Frontal cortex (tissue), 3 donors: ENCODE measurements at regions not wholly inside any gene's neighbourhood (a gene's known extent, or its start where the extent isn't known, plus 50 kb on each side); places are given as distances from the start of the nearest gene placed in this dataset.

ENCODE experiments used
- DNase-seq, 2 donors: peaks; one replicate each; pipeline ENCODE4 v3.0.0; 2012; ENCODE audit warnings: low spot score in 2 of 2
- FAIRE-seq: peaks from 2 replicates; lab custom pipeline; 2012; peaks lifted over from hg19 to GRCh38; lab: Jason Lieb, UNC
- donor health status: control.
- donor health status: control.
- donor health status: control.

- no peak for DNase-seq
- FAIRE-seq: no peak
These were observed 663.7 kb upstream of the B3GAT1 start for GRCh38 chr11:135075740-135076139.

- DNase-seq: no peak
- no peak for FAIRE-seq
These were observed 662.5 kb upstream of the B3GAT1 start for GRCh38 chr11:135074397-135074998.

- FAIRE-seq (no peak), DNase-seq (no peak)
These were observed 661.8 kb upstream of the B3GAT1 start for GRCh38 chr11:135073870-135074269.

- DNase-seq: no peak
These were observed 661.3 kb upstream of the B3GAT1 start for GRCh38 chr11:135073381-135073780.

GRCh38 chr11:135069890-135070289, 657.8 kb upstream of the B3GAT1 start:
- DNase-seq: no peak
- FAIRE-seq: no peak

More at GRCh38 chr11:135073381-135073780, 661.3 kb upstream of the B3GAT1 start:
- FAIRE-seq: no peak

- DNase-seq: no peak
- no peak for FAIRE-seq
These were observed 657.0 kb upstream of the B3GAT1 start for GRCh38 chr11:135069063-135069462.

- DNase-seq (no peak), FAIRE-seq (no peak)
These were observed 651.0 kb upstream of the B3GAT1 start for GRCh38 chr11:135062994-135063393.

- no peak for DNase-seq
These were observed 649.1 kb upstream of the B3GAT1 start for GRCh38 chr11:135061166-135061565.

GRCh38 chr11:135046986-135047385, 634.9 kb upstream of the B3GAT1 start:
- DNase-seq (no peak), FAIRE-seq (no peak)

More at GRCh38 chr11:135061166-135061565, 649.1 kb upstream of the B3GAT1 start:
- FAIRE-seq: no peak

GRCh38 chr11:135046556-135046955, 634.5 kb upstream of the B3GAT1 start:
- no peak for DNase-seq
- FAIRE-seq: no peak

- DNase-seq (no peak), FAIRE-seq (no peak)
These were observed 631.4 kb upstream of the B3GAT1 start for GRCh38 chr11:135043434-135043833.

GRCh38 chr11:135037828-135038227, 625.8 kb upstream of the B3GAT1 start:
- no peak for DNase-seq
- FAIRE-seq: no peak

- DNase-seq (no peak), FAIRE-seq (no peak)
These were observed 624.7 kb upstream of the B3GAT1 start for GRCh38 chr11:135036488-135037297.

GRCh38 chr11:135035282-135035681, 623.2 kb upstream of the B3GAT1 start:
- DNase-seq (no peak), FAIRE-seq (no peak)

- FAIRE-seq: no peak
- peak; percentile 55 to 71 for DNase-seq
These were observed 621.5 kb upstream of the B3GAT1 start for GRCh38 chr11:135033540-135033939.

- DNase-seq: no peak
- FAIRE-seq: no peak
These were observed 619.4 kb upstream of the B3GAT1 start for GRCh38 chr11:135031205-135031989.

- FAIRE-seq: no peak
- DNase-seq: no peak
These were observed 615.4 kb upstream of the B3GAT1 start for GRCh38 chr11:135027461-135027860.

GRCh38 chr11:135023499-135023898, 611.5 kb upstream of the B3GAT1 start:
- no peak for DNase-seq
- FAIRE-seq: no peak

GRCh38 chr11:135022454-135022853, 610.4 kb upstream of the B3GAT1 start:
- no peak for FAIRE-seq
- DNase-seq: no peak

GRCh38 chr11:135019899-135020298, 607.9 kb upstream of the B3GAT1 start:
- no peak for FAIRE-seq
- no peak for DNase-seq
